ENCODE measurements at regions not wholly inside any gene's neighbourhood (a gene's known extent, or its start where the extent isn't known, plus 50 kb on each side); places are given as distances from the start of the nearest gene placed in this dataset.
"Not testable (repeated sequence)": the region's sequence is repeated elsewhere in the genome, so short reads cannot be mapped to it uniquely, and the experiment has no call there.

DNA sequence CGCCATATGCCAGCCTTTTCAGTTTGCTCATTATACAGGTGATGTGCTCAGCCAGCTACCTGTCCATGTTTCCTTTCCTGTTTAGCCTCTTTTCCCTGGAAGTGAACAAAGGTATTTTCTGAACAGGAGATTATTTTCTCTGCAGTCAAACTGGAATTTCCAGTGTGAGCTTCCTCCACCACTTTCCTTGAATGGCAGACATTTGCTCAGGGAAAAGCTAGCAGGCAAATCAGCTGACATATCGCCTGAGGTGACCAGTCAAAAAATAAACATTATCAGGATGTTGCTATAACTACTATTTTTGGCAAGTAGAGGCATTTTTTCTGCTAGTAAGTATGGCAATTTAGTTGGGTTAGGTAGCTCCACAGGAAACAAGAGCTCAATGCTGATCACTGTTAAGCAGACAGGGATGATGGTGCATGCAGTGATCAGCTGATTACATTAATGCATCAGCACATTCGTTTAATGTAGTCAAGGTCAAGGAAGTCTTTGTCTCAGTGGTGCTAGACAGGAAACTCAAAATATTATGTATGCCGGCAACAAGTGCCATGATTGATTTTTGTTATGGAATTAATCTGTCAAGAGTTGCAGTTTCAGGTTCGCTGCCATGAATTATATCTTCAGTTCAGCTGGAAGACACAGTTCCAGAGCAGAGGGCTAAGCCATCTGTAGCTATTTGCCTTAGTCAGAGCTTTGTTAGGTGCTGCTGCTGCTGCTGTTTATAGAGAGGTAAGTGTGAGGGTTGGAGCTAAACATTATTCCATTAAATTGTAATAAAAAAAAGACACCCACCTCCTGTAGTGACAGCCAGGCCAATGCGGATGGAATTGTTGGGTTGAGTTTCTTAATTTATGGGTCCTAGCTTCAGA, 179.7 kb upstream of the ST6GALNAC5 start:
- no peak for DNase-seq (ENCODE audit: low read depth in 2 of 2)
- TF ChIP-seq, protein P1, sequence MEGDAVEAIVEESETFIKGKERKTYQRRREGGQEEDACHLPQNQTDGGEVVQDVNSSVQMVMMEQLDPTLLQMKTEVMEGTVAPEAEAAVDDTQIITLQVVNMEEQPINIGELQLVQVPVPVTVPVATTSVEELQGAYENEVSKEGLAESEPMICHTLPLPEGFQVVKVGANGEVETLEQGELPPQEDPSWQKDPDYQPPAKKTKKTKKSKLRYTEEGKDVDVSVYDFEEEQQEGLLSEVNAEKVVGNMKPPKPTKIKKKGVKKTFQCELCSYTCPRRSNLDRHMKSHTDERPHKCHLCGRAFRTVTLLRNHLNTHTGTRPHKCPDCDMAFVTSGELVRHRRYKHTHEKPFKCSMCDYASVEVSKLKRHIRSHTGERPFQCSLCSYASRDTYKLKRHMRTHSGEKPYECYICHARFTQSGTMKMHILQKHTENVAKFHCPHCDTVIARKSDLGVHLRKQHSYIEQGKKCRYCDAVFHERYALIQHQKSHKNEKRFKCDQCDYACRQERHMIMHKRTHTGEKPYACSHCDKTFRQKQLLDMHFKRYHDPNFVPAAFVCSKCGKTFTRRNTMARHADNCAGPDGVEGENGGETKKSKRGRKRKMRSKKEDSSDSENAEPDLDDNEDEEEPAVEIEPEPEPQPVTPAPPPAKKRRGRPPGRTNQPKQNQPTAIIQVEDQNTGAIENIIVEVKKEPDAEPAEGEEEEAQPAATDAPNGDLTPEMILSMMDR (IDR thresholded peaks at IDR 0.05; ENCODE audit: low read depth, low read length): no peak

DNA sequence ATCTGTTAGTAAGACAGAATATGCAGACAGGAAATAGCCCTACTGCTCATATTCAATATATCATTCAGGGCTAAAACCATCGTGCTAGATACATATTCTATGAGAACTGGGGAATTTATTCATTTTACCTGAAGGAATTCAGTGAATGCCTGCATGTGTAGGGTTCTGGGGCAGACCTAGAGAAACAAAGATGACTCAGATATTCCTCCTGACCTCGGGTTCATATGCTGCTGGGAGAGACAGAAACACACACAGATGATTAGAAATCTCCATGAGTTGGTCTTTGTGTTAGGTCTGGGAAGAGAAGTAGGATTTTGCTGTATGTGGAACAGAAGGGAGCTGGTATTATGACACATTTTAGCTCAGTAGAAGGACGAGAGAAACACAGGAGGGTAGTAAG, 176.5 kb upstream of the ST6GALNAC5 start:
- DNase-seq (ENCODE audit: low read depth in 2 of 2): no peak
- H3K4me3 ChIP-seq (replicated peaks in 1 of 2; ENCODE audit: low read depth in 2 of 2, low read length in 2 of 2): no peak overlapping the region
- TF ChIP-seq, protein P1 (IDR thresholded peaks at IDR 0.05; ENCODE audit: low read depth, low read length): no peak

More for the DNA sequence above, 179.7 kb upstream of the ST6GALNAC5 start:
- H3K4me3 ChIP-seq (replicated peaks in 1 of 2; ENCODE audit: low read depth in 2 of 2, low read length in 2 of 2): no peak overlapping the region

DNA sequence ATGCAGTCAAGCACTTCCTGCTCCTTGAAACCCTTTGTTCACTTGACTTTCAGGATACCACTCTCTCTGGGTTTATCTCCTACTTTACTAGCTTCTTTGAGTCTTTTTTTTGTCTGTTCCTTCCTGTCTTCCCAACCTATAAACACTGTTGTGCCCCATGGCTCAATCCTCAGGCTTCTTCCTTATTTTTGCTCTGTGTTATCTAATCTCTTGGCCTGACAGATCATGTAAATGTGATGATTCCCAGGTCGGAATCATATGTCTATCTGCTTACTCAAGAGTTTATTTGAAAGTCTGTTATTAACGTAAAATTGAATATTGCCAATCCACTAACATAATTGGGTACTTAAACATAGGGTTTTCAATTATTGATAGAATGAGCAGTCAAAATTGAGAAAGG, 171.7 kb upstream of the ST6GALNAC5 start:
- TF ChIP-seq, protein P1 (IDR thresholded peaks at IDR 0.05; ENCODE audit: low read depth, low read length): no peak
- H3K4me3 ChIP-seq (replicated peaks in 1 of 2; ENCODE audit: low read depth in 2 of 2, low read length in 2 of 2): no peak overlapping the region
- no peak for DNase-seq (ENCODE audit: low read depth in 2 of 2)

DNA sequence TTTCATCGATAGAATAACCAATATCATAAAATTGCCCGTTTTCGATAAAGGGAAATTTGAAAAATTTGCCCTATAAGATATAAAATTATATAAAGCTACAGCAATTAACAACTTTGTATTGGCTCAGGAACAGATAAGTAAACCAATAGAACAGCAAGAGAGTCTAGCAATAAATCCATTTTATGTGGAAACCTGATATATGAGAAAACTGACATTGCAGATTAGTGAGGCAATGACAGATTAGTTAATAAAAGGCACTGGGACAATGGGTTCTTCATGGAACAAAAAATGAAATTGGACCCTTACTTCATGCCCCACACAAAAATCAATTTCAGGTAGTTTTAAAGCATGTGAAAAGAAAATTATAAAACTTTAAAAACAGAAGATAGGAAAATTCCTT, 169.9 kb upstream of the ST6GALNAC5 start:
- H3K4me3 ChIP-seq (replicated peaks in 1 of 2; ENCODE audit: low read depth in 2 of 2, low read length in 2 of 2): no peak overlapping the region
- DNase-seq (ENCODE audit: low read depth in 2 of 2): no peak
- TF ChIP-seq, protein P1 (IDR thresholded peaks at IDR 0.05; ENCODE audit: low read depth, low read length): no peak

DNA sequence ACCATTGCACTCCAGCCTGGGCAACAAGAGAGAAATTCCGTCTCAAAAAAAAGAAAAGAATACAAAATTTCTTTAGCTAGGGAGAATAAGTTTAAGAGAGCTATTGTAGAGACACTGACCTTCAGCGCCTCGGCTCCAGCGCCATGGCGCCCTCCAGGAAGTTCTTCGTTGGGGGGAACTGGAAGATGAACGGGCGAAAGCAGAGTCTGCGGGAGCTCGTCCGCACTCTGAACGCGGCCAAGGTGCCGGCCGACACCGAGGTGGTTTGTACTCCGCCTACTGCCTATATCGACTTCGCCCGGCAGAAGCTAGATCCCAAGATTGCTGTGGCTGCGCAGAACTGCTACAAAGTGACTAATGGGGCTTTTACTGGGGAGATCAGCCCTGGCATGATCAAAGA, 167.6 kb upstream of the ST6GALNAC5 start:
- not testable (repeated sequence) for DNase-seq (ENCODE audit: low read depth in 2 of 2); H3K4me3 ChIP-seq (replicated peaks in 1 of 2; ENCODE audit: low read depth in 2 of 2, low read length in 2 of 2)

DNA sequence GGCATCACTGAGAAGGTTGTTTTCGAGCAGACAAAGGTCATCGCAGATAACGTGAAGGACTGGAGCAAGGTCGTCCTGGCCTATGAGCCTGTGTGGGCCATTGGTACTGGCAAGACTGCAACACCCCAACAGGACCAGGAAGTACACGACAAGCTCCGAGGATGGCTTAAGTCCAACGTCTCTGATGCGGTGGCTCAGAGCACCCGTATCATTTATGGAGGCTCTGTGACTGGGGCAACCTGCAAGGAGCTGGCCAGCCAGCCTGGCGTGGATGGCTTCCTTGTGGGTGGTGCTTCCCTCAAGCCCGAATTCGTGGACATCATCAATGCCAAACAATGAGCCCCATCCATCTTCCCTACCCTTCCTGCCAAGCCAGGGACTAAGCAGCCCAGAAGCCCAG, 167.1 kb upstream of the ST6GALNAC5 start:
- not testable (repeated sequence) for H3K4me3 ChIP-seq (replicated peaks in 1 of 2; ENCODE audit: low read depth in 2 of 2, low read length in 2 of 2); DNase-seq (ENCODE audit: low read depth in 2 of 2)

DNA sequence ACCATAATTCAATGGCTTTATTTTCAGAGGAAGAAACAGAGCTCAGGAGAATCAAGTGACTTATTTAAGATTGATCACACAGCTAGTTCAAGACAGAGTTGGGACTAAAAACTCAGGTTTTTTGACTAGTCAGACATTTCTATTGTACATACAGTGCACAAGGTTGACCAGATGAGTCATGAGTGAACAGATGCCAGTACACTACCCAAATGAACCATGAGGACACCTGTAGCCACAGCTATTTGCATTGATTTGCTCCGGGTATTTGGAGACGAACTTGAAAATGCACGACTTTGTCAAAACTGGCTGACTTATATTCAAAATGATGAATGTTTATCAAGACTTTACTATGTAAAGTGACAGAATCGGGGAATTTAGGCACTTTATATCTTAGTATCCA, 161.7 kb upstream of the ST6GALNAC5 start:
- H3K4me3 ChIP-seq (replicated peaks in 1 of 2; ENCODE audit: low read depth in 2 of 2, low read length in 2 of 2): no peak overlapping the region
- TF ChIP-seq, protein P1 (IDR thresholded peaks at IDR 0.05; ENCODE audit: low read depth, low read length): no peak
- no peak for DNase-seq (ENCODE audit: low read depth in 2 of 2)

DNA sequence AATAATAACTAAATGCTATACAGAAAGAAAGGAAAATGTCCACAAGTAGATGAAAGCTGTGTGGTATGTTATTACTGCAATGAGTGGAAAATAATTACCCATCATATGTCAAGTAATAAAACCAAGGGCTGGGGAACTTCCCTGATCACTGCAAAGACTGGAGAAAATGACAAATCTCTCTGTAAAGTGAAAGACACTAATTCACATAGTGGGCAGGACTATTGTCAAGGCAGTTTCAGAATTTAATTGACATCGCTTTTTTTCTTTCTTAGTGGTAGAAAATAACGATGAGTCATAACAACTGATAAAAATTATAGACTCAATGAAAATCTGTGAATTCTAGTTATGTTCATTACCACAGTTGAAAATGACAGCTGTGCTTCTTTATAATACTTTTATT, 153.7 kb upstream of the ST6GALNAC5 start:
- no peak overlapping the region for H3K4me3 ChIP-seq (replicated peaks in 1 of 2; ENCODE audit: low read depth in 2 of 2, low read length in 2 of 2)
- DNase-seq (ENCODE audit: low read depth in 2 of 2): no peak
- TF ChIP-seq, protein P1 (IDR thresholded peaks at IDR 0.05; ENCODE audit: low read depth, low read length): no peak

Data from cardiac fibroblast (primary cell).